ENCODE measurements at regions not wholly inside any gene's neighbourhood (a gene's known extent, or its start where the extent isn't known, plus 50 kb on each side); places are given as distances from the start of the nearest gene placed in this dataset.

- DNase-seq: no peak
- Histone ChIP-seq H3K36me3 (no peaks in the 10 kb centered on the region), H3K9me3 (ENCODE audit: severe bottlenecking) (no peaks in the 10 kb centered on the region), H3K4me3 (ENCODE audit: low read depth, low read length) (no peak overlapping the region), H3K27ac (no peak overlapping the region), H3K27me3 (ENCODE audit: insufficient read depth, low read depth, severe bottlenecking) (no peaks in the 10 kb centered on the region)
- TF ChIP-seq CTCF (IDR thresholded peaks at IDR 0.05; ENCODE audit: low read depth, low read length): no peak
Observed at GRCh38 chr17:6212766-6213165, 142.6 kb downstream of the WSCD1 start.

GRCh38 chr17:6209829-6210228 is 139.7 kb downstream of the WSCD1 start:
- no peak for DNase-seq
- TF ChIP-seq CTCF (IDR thresholded peaks at IDR 0.05; ENCODE audit: low read depth, low read length): no peak
- Histone ChIP-seq H3K27ac (no peak overlapping the region), H3K9me3 (ENCODE audit: severe bottlenecking) (no peaks in the 10 kb centered on the region), H3K4me3 (ENCODE audit: low read depth, low read length) (no peak overlapping the region), H3K27me3 (ENCODE audit: insufficient read depth, low read depth, severe bottlenecking) (no peaks in the 10 kb centered on the region), H3K36me3 (no peaks in the 10 kb centered on the region)

- no peak for DNase-seq
- no peaks in the 10 kb centered on the region for H3K36me3 ChIP-seq
- no peaks in the 10 kb centered on the region for H3K9me3 ChIP-seq (ENCODE audit: severe bottlenecking)
- no peak for TF ChIP-seq CTCF (IDR thresholded peaks at IDR 0.05; ENCODE audit: low read depth, low read length)
- H3K4me3 ChIP-seq (ENCODE audit: low read depth, low read length): no peak overlapping the region
- no peaks in the 10 kb centered on the region for H3K27me3 ChIP-seq (ENCODE audit: insufficient read depth, low read depth, severe bottlenecking)
- no peak overlapping the region for H3K27ac ChIP-seq
Observed at GRCh38 chr17:6208608-6209180, 138.5 kb downstream of the WSCD1 start.

- H3K4me3 ChIP-seq (ENCODE audit: low read depth, low read length): no peak overlapping the region
- TF ChIP-seq CTCF (IDR thresholded peaks at IDR 0.05; ENCODE audit: low read depth, low read length): no peak
- H3K27ac ChIP-seq: no peak overlapping the region
- H3K36me3 ChIP-seq: no peaks in the 10 kb centered on the region
- no peaks in the 10 kb centered on the region for H3K27me3 ChIP-seq (ENCODE audit: insufficient read depth, low read depth, severe bottlenecking)
- no peaks in the 10 kb centered on the region for H3K9me3 ChIP-seq (ENCODE audit: severe bottlenecking)
- no peak for DNase-seq
Observed at GRCh38 chr17:6205525-6205924, 135.3 kb downstream of the WSCD1 start.

- Histone ChIP-seq H3K36me3 (no peaks in the 10 kb centered on the region), H3K4me3 (ENCODE audit: low read depth, low read length) (no peak overlapping the region), H3K27ac (no peak overlapping the region), H3K9me3 (ENCODE audit: severe bottlenecking) (no peaks in the 10 kb centered on the region), H3K27me3 (ENCODE audit: insufficient read depth, low read depth, severe bottlenecking) (no peaks in the 10 kb centered on the region)
- no peak for TF ChIP-seq CTCF (IDR thresholded peaks at IDR 0.05; ENCODE audit: low read depth, low read length)
- no peak for DNase-seq
Observed at GRCh38 chr17:6205033-6205432, 134.9 kb downstream of the WSCD1 start.

GRCh38 chr17:6204203-6204722 is 134.1 kb downstream of the WSCD1 start:
- Histone ChIP-seq H3K27me3 (ENCODE audit: insufficient read depth, low read depth, severe bottlenecking) (no peaks in the 10 kb centered on the region), H3K27ac (no peak overlapping the region), H3K36me3 (no peaks in the 10 kb centered on the region), H3K9me3 (ENCODE audit: severe bottlenecking) (no peaks in the 10 kb centered on the region), H3K4me3 (ENCODE audit: low read depth, low read length) (no peak overlapping the region)
- DNase-seq: no peak
- no peak for TF ChIP-seq CTCF (IDR thresholded peaks at IDR 0.05; ENCODE audit: low read depth, low read length)
